Mesendoderm (in vitro differentiated cells): ENCODE measurements at regions not wholly inside any gene's neighbourhood (a gene's known extent, or its start where the extent isn't known, plus 50 kb on each side); places are given as distances from the start of the nearest gene placed in this dataset.

Experiments used
- DNase-seq: peaks from one replicate; pipeline ENCODE4 v3.0.0; 2013
- H2AK5ac ChIP-seq: 2 replicates; pipeline ENCODE4 v1.6.1; 2013; ENCODE audit warnings: low read length, inconsistent platforms
- H2BK120ac ChIP-seq: 2 replicates; pipeline ENCODE4 v1.6.1; 2013; ENCODE audit warnings: low read depth, mild to moderate bottlenecking, low read length, moderate library complexity, mixed read lengths
- H2BK15ac ChIP-seq: replicated peaks from 2 replicates; pipeline ENCODE4 v1.6.1; 2013; ENCODE audit warnings: low read depth, mild to moderate bottlenecking, moderate library complexity
- H2BK5ac ChIP-seq: 2 replicates; pipeline ENCODE4 v1.6.1; 2013; ENCODE audit warnings: low read length, inconsistent platforms
- H3K18ac ChIP-seq: 2 replicates; pipeline ENCODE4 v1.6.1; 2013; ENCODE audit warnings: mild to moderate bottlenecking, low read length, mixed read lengths
- H3K23ac ChIP-seq: one replicate; pipeline ENCODE4 v1.6.1; 2013; ENCODE audit warnings: low read length
- H3K27ac ChIP-seq: 2 replicates; pipeline ENCODE4 v1.5.1; 2013; ENCODE audit warnings: low read depth, mild to moderate bottlenecking, inconsistent platforms, low read length, moderate library complexity
- H3K27me3 ChIP-seq: 2 replicates; pipeline ENCODE4 v1.6.1; 2013; ENCODE audit warnings: low read length, control low read depth, mild to moderate bottlenecking, inconsistent platforms; ENCODE audit not compliant: insufficient read depth, poor library complexity
- H3K36me3 ChIP-seq: 2 replicates; pipeline ENCODE4 v1.6.1; 2013; ENCODE audit warnings: low read length, inconsistent platforms; ENCODE audit not compliant: control insufficient read depth, insufficient read depth
- H3K4ac ChIP-seq: one replicate; pipeline ENCODE4 v1.6.1; 2013; ENCODE audit warnings: low read depth, mild to moderate bottlenecking, low read length, moderate library complexity
- H3K4me1 ChIP-seq: 2 replicates; pipeline ENCODE4 v1.6.1; 2013; ENCODE audit warnings: low read depth, low read length, inconsistent platforms; ENCODE audit not compliant: control insufficient read depth
- H3K4me2 ChIP-seq: 2 replicates; pipeline ENCODE4 v1.6.1; 2013; ENCODE audit warnings: low read length
- H3K4me3 ChIP-seq: 2 replicates; pipeline ENCODE4 v1.5.1; 2013; ENCODE audit warnings: mild to moderate bottlenecking, low read length
- H3K56ac ChIP-seq: one replicate; pipeline ENCODE4 v1.6.1; 2013; ENCODE audit warnings: low read length
- H3K79me1 ChIP-seq: 2 replicates; pipeline ENCODE4 v1.6.1; 2013; ENCODE audit warnings: low read length, inconsistent platforms
- H3K79me2 ChIP-seq: 2 replicates; pipeline ENCODE4 v1.6.1; 2013; ENCODE audit warnings: mild to moderate bottlenecking, low read length; ENCODE audit not compliant: control insufficient read depth, insufficient read depth
- H3K9ac ChIP-seq: 2 replicates; pipeline ENCODE4 v1.6.1; 2013; ENCODE audit warnings: low read length, inconsistent platforms
- H4K5ac ChIP-seq: one replicate; pipeline ENCODE4 v1.6.1; 2013; ENCODE audit warnings: low read length
- H4K8ac ChIP-seq: one replicate; pipeline ENCODE4 v1.6.1; 2013; ENCODE audit warnings: low read depth, mild to moderate bottlenecking, control low read depth, low read length, moderate library complexity
- WGBS: extraction: QIAGEN DNeasy Blood & Tissue Kit; methylation state at CpG from one replicate; pipeline ENCODE4 v1.1.7; 2013; ENCODE audit warnings: low lambda C conversion rate, missing lambda C conversion rate; ENCODE audit not compliant: insufficient coverage; ENCODE audit errors: extremely low coverage; 5-methylcytosine and 5-hydroxymethylcytosine counted together

DNA sequence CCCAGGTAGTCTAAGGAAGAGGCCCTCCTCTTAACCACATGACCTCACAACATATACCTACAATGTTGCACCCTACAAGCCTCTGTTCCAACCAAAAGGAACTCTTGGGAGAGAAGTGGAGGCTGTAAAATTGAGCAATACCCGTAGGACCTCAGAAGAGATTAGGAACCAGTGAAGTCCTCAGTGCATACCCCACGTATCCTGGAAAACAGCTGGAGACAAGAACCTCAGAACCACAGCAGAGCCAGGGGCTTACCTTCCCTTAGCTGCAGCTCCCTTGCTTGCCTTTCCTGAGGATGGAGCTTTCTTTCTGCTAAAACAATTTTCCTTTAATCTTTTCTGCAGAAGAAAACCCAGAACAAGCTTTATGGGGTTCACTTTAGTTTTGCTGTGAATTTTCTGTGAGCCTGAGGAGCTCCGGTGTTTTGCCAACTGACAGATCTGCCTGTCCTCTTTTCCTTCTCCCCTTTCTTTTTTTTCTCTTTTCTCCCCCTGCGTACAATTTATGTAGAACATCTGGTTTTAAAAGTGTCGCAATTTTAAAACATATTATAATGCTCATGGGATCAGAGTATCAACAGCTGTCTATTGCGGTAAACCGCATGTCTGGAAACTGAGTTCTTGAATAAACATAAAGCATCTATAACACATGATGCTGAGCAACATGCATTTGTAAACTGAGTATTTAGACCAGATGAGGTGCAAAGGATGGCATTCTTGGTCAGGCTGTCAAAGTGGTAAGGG, 226.4 kb upstream of the MAF start:
- Histone ChIP-seq H3K27me3 (no peaks in the 10 kb centered on the region), H3K36me3 (no peaks in the 10 kb centered on the region), H3K27ac (no peak overlapping the region), H4K5ac (no peak overlapping the region), H3K4me1 (no peaks in the 10 kb centered on the region), H3K79me2 (no peaks in the 10 kb centered on the region), H3K79me1 (no peaks in the 10 kb centered on the region), H2BK15ac (no peak overlapping the region), H3K4ac (no peak overlapping the region), H3K4me2 (no peak overlapping the region), H3K56ac (no peak overlapping the region), H3K9ac (no peak overlapping the region), H4K8ac (no peak overlapping the region), H3K4me3 (no peak overlapping the region), H3K18ac (no peak overlapping the region), H3K23ac (no peak overlapping the region), H2BK120ac (no peak overlapping the region), H2BK5ac (no peak overlapping the region), H2AK5ac (no peak overlapping the region)
- WGBS = no CpG with 5 or more reads among the region's 7 CpGs
- DNase-seq = no peak

DNA sequence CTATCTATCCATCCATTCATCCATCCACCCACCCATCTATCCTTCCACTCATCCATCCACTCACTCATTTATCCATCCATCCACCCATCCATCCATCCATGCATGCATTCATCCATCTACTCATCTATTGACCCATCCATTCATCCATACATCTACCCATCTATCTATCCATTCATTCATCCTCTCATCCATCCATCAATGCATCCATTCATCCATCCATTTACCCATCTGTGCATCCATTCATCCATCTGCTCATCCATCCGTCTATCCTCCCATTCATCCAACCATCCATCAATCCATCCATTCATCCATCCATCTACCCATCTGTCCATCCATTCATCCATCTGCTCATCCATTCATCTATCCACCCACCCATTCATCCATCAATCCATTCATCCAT, 224.5 kb upstream of the MAF start:
- no peaks in the 10 kb centered on the region for H3K79me2 ChIP-seq
- no peak overlapping the region for H3K4me3 ChIP-seq
- H2BK5ac ChIP-seq = no peak overlapping the region
- H2BK120ac ChIP-seq = no peak overlapping the region
- DNase-seq = no peak
- no peak overlapping the region for H2AK5ac ChIP-seq
- no peaks in the 10 kb centered on the region for H3K4me1 ChIP-seq
- H2BK15ac ChIP-seq = no peak overlapping the region
- no peak overlapping the region for H3K27ac ChIP-seq
- no CpG with 5 or more reads among the region's 1 CpG for WGBS
- no peak overlapping the region for H3K56ac ChIP-seq
- no peak overlapping the region for H3K9ac ChIP-seq
- H3K23ac ChIP-seq = no peak overlapping the region
- H3K36me3 ChIP-seq = no peaks in the 10 kb centered on the region
- no peaks in the 10 kb centered on the region for H3K27me3 ChIP-seq
- no peak overlapping the region for H3K4me2 ChIP-seq
- H3K79me1 ChIP-seq = no peaks in the 10 kb centered on the region
- no peak overlapping the region for H3K18ac ChIP-seq
- H4K8ac ChIP-seq = no peak overlapping the region
- H3K4ac ChIP-seq = no peak overlapping the region
- H4K5ac ChIP-seq = no peak overlapping the region

GRCh38 chr16:79823639-79824038, 223.1 kb upstream of the MAF start:
- Histone ChIP-seq H2AK5ac (no peak overlapping the region), H4K8ac (no peak overlapping the region), H3K23ac (no peak overlapping the region), H2BK5ac (no peak overlapping the region), H3K36me3 (no peaks in the 10 kb centered on the region), H3K9ac (no peak overlapping the region), H3K79me2 (no peaks in the 10 kb centered on the region), H3K79me1 (no peaks in the 10 kb centered on the region), H3K4me2 (no peak overlapping the region), H3K56ac (no peak overlapping the region), H2BK120ac (no peak overlapping the region), H3K18ac (no peak overlapping the region), H4K5ac (no peak overlapping the region), H3K4me3 (no peak overlapping the region), H3K4ac (no peak overlapping the region), H2BK15ac (no peak overlapping the region), H3K27me3 (no peaks in the 10 kb centered on the region), H3K27ac (no peak overlapping the region), H3K4me1 (no peaks in the 10 kb centered on the region)
- no peak for DNase-seq
- no CpG with 5 or more reads among the region's 2 CpGs for WGBS

DNA sequence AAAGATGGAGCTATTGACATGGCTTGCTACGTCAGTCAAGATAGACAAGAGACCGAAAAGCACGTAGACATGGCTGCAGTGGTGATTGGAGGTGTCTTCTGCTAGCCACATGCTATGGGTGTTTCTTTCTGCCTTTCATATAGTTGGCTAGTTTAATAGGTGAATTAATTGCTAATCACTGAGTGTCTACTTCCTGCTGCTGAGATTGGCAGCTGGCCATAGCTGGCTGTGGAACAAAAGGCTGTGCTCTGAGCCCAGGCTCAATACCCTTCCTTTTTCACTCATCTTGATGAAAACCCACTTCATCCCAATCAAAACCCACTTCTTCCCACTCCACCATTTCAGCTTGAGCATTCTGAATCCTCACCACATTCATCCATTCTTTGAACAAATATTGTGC, 221.4 kb upstream of the MAF start:
- Histone ChIP-seq H3K4me1 (no peaks in the 10 kb centered on the region), H3K4me3 (no peak overlapping the region), H4K8ac (no peak overlapping the region), H3K79me1 (no peaks in the 10 kb centered on the region), H3K9ac (no peak overlapping the region), H4K5ac (no peak overlapping the region), H3K23ac (no peak overlapping the region), H2AK5ac (no peak overlapping the region), H3K4me2 (no peak overlapping the region), H2BK15ac (no peak overlapping the region), H3K56ac (no peak overlapping the region), H3K79me2 (no peaks in the 10 kb centered on the region), H3K4ac (no peak overlapping the region), H2BK120ac (no peak overlapping the region), H3K27ac (no peak overlapping the region), H3K36me3 (no peaks in the 10 kb centered on the region), H3K27me3 (no peaks in the 10 kb centered on the region), H2BK5ac (no peak overlapping the region), H3K18ac (no peak overlapping the region)
- no CpG with 5 or more reads among the region's 3 CpGs for WGBS
- DNase-seq = no peak

GRCh38 chr16:79816081-79816497, 215.6 kb upstream of the MAF start:
- no CpG with 5 or more reads among the region's 4 CpGs for WGBS
- H2BK120ac ChIP-seq = no peak overlapping the region
- no peak overlapping the region for H4K5ac ChIP-seq
- H3K27ac ChIP-seq = no peak overlapping the region
- no peak overlapping the region for H3K18ac ChIP-seq
- H3K79me2 ChIP-seq = no peaks in the 10 kb centered on the region
- no peak for DNase-seq
- no peak overlapping the region for H2BK5ac ChIP-seq
- H2BK15ac ChIP-seq = no peak overlapping the region
- H4K8ac ChIP-seq = no peak overlapping the region
- H3K4me2 ChIP-seq = no peak overlapping the region
- no peak overlapping the region for H2AK5ac ChIP-seq
- no peaks in the 10 kb centered on the region for H3K27me3 ChIP-seq
- H3K23ac ChIP-seq = no peak overlapping the region
- H3K36me3 ChIP-seq = no peaks in the 10 kb centered on the region
- H3K4me3 ChIP-seq = no peak overlapping the region
- H3K4ac ChIP-seq = no peak overlapping the region
- H3K56ac ChIP-seq = no peak overlapping the region
- H3K79me1 ChIP-seq = no peaks in the 10 kb centered on the region
- H3K9ac ChIP-seq = no peak overlapping the region
- H3K4me1 ChIP-seq = no peaks in the 10 kb centered on the region

- Histone ChIP-seq H2BK15ac (no peak overlapping the region), H2BK120ac (no peak overlapping the region), H3K4ac (no peak overlapping the region), H3K4me3 (no peak overlapping the region), H3K9ac (no peak overlapping the region), H3K79me2 (no peaks in the 10 kb centered on the region), H3K4me2 (no peak overlapping the region), H3K56ac (no peak overlapping the region), H3K79me1 (no peaks in the 10 kb centered on the region), H3K18ac (no peak overlapping the region), H3K36me3 (no peaks in the 10 kb centered on the region), H4K5ac (no peak overlapping the region), H3K23ac (no peak overlapping the region), H4K8ac (no peak overlapping the region), H3K27ac (no peak overlapping the region), H3K4me1 (no peaks in the 10 kb centered on the region), H3K27me3 (no peaks in the 10 kb centered on the region), H2BK5ac (no peak overlapping the region), H2AK5ac (no peak overlapping the region)
- no CpG with 5 or more reads among the region's 2 CpGs for WGBS
- DNase-seq = no peak
These were observed 214.5 kb upstream of the MAF start for GRCh38 chr16:79815049-79815448.
